Activated T-cell treated with anti-CD3 and anti-CD28 coated beads, Interleukin-2, amount 50 U/mL, for 24 hours (primary cell): ENCODE measurements at regions not wholly inside any gene's neighbourhood (a gene's known extent, or its start where the extent isn't known, plus 50 kb on each side); places are given as distances from the start of the nearest gene placed in this dataset.

Source experiments
- DNase-seq: peaks from one replicate; pipeline ENCODE4 v3.0.0-alpha.2; 2020
- H3K27ac Mint-ChIP-seq: 2 replicates; pipeline ENCODE4 v1.8.0; 2020; ENCODE audit warnings: mild to moderate bottlenecking, mixed read lengths
- H3K27me3 Mint-ChIP-seq: 2 replicates; pipeline ENCODE4 v1.8.0; 2020; ENCODE audit warnings: mixed read lengths
- H3K36me3 Mint-ChIP-seq: 2 replicates; pipeline ENCODE4 v1.8.0; 2020; ENCODE audit warnings: low read depth, mixed read lengths
- H3K4me1 Mint-ChIP-seq: 2 replicates; pipeline ENCODE4 v1.8.0; 2020; ENCODE audit warnings: low read depth, mixed read lengths
- H3K4me3 Mint-ChIP-seq: 2 replicates; pipeline ENCODE4 v1.8.0; 2020; ENCODE audit warnings: mild to moderate bottlenecking, moderate library complexity, mixed read lengths
- H3K9me3 Mint-ChIP-seq: 2 replicates; pipeline ENCODE4 v1.8.0; 2020; ENCODE audit warnings: mixed read lengths

DNA sequence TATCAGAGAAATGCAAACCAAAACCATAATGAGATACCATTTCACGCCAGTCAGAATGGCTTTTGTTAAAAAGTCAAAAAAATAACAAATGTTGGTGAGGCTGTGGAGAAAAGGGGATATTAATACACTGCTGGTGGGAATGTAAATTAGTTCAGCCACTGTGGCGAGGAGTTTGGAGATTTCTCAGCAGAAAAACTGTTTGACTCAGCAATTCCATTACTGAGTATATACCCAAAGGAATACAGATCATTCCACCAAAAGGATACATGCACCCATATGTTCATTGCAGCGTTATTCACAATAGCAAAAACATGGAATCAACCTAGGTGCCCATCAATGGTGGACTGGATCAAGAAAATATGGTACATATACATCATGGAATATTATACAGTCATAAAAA lies 54.5 kb upstream of the WDR75 start:
- Mint-ChIP-seq H3K27ac (no peak overlapping the region), H3K9me3 (peaks cover 6% of the 10 kb centered on the region), H3K4me1 (no peaks in the 10 kb centered on the region), H3K36me3 (no peaks in the 10 kb centered on the region), H3K4me3 (no peak overlapping the region), H3K27me3 (no peaks in the 10 kb centered on the region)
- no peak for DNase-seq

DNA sequence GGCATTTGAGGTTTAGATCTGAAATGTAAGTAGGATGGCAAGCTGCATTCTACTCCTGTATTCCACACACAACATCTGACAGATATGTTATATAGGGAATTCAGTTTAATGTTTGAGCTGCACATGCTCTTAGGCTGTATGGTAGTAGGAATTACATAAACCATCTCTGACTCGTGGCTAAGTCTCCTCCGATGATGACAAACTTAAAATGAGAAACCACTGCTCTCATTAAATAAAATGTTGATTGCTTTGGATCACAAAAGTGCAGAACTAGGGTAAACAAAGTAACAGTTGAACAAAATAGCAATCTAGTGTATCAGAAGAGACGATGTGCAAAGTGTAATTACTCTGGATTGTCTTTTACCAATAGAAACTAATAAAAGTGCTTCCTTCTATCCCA lies 50.1 kb upstream of the WDR75 start:
- H3K4me3 Mint-ChIP-seq, result no peak overlapping the region
- no peak for DNase-seq
- H3K4me1 Mint-ChIP-seq, result peaks cover 8% of the 10 kb centered on the region
- peaks cover 6% of the 10 kb centered on the region for H3K9me3 Mint-ChIP-seq
- no peak overlapping the region for H3K27ac Mint-ChIP-seq
- no peaks in the 10 kb centered on the region for H3K36me3 Mint-ChIP-seq
- no peaks in the 10 kb centered on the region for H3K27me3 Mint-ChIP-seq
